Colonic mucosa (tissue), 4 donors: ENCODE measurements at regions not wholly inside any gene's neighbourhood (a gene's known extent, or its start where the extent isn't known, plus 50 kb on each side); places are given as distances from the start of the nearest gene placed in this dataset.
"Not testable (repeated sequence)": the region's sequence is repeated elsewhere in the genome, so short reads cannot be mapped to it uniquely, and the experiment has no call there.

Source experiments
- DNase-seq: peaks from one replicate; pipeline ENCODE4 v3.0.0-alpha.2; 2020
- H3K27ac ChIP-seq: fragments of 200-600 bp; one replicate; pipeline ENCODE4 v1.8.0; 2021
- H3K27me3 ChIP-seq: fragments of 200-600 bp; one replicate; pipeline ENCODE4 v1.8.0; 2021
- H3K36me3 ChIP-seq: fragments of 200-600 bp; one replicate; pipeline ENCODE4 v1.8.0; 2021
- H3K4me1 ChIP-seq: fragments of 200-600 bp; one replicate; pipeline ENCODE4 v1.8.0; 2021; ENCODE audit warnings: mild to moderate bottlenecking
- H3K4me3 ChIP-seq: fragments of 200-600 bp; one replicate; pipeline ENCODE4 v1.8.0; 2021
- H3K9ac ChIP-seq, 2 donors: one replicate each; pipeline ENCODE4 v1.7.0; 2013; ENCODE audit warnings: control low read depth in 2 of 2, low read depth in 2 of 2, low read length in 2 of 2
- H3K9me3 ChIP-seq: fragments of 200-600 bp; one replicate; pipeline ENCODE4 v1.8.0; 2021
- intact Hi-C: fragments of 100-400 bp; cut with DNase I; formaldehyde crosslinking; loops from one replicate; pipeline ENCODE4 v1.14.1; 2022
- TF ChIP-seq, protein P1 (sequence below): fragments of 200-600 bp; IDR thresholded peaks from one replicate; pipeline ENCODE4 v1.8.0; 2022; ENCODE audit warnings: antibody characterized with exemption, mild to moderate bottlenecking
- donor health status: healthy.
- donor health status: DM: no; HTN: no; CAD: no.
- donor health status: DM: no; HTN: no; CAD: no.

DNA sequence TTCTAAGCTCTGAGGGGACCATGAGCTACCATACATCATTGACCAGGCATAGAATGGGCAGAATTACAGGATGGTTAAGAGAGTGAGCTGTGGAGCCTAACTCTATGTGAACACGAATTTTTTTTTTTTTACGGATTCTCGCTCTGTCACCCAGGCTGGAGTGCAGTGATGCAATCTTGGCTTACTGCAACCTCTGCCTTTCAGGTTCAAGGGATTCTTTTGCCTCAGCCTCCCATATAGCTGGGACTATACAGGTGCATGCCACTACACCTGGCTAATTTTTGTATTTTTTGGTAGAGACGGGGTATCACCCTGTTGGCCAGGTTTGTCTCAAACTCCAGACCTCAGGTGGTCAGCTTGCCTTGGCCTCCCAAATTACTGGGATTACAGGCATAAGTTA is 72.8 kb upstream of the PCAT7 start:
- Histone ChIP-seq H3K9ac (no peak overlapping the region), H3K4me3 (no peak overlapping the region), H3K27me3 (no peaks in the 10 kb centered on the region), H3K4me1 (no peaks in the 10 kb centered on the region), H3K27ac (no peak overlapping the region), H3K36me3 (no peaks in the 10 kb centered on the region), H3K9me3 (no peaks in the 10 kb centered on the region)
- no peak for DNase-seq
- TF ChIP-seq, protein P1, sequence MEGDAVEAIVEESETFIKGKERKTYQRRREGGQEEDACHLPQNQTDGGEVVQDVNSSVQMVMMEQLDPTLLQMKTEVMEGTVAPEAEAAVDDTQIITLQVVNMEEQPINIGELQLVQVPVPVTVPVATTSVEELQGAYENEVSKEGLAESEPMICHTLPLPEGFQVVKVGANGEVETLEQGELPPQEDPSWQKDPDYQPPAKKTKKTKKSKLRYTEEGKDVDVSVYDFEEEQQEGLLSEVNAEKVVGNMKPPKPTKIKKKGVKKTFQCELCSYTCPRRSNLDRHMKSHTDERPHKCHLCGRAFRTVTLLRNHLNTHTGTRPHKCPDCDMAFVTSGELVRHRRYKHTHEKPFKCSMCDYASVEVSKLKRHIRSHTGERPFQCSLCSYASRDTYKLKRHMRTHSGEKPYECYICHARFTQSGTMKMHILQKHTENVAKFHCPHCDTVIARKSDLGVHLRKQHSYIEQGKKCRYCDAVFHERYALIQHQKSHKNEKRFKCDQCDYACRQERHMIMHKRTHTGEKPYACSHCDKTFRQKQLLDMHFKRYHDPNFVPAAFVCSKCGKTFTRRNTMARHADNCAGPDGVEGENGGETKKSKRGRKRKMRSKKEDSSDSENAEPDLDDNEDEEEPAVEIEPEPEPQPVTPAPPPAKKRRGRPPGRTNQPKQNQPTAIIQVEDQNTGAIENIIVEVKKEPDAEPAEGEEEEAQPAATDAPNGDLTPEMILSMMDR: no peak
- intact Hi-C loops: no loop called here

- DNase-seq: no peak
- no peaks in the 10 kb centered on the region for H3K9me3 ChIP-seq
- no peak overlapping the region for H3K4me3 ChIP-seq
- TF ChIP-seq, protein P1: no peak
- H3K9ac ChIP-seq: no peak overlapping the region
- H3K4me1 ChIP-seq: no peaks in the 10 kb centered on the region
- intact Hi-C loops: no loop called here
- H3K36me3 ChIP-seq: no peaks in the 10 kb centered on the region
- H3K27me3 ChIP-seq: no peaks in the 10 kb centered on the region
- H3K27ac ChIP-seq: no peak overlapping the region
These were observed 64.4 kb upstream of the PCAT7 start for GRCh38 chr9:94490465-94490864.

DNA sequence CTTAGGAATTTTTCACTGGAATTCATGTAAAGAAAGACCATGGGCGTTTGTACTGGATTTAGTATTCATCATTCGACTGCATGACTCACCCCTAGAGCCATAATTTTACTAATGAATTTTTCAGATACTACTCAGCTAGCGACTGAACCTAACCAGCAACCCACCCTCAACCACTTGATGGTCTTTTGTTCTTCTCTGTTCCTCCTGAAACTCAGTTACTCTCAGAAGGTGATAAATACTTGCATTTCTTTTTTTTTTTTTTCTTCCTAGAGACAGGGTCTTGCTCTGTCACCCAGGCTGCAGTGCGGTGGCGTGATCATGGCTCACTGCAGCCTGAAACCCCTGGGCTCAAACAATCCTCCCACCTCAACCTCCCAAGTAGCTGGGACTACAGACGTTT is 62.8 kb upstream of the PCAT7 start:
- H3K4me1 ChIP-seq, intact Hi-C loops, H3K4me3 ChIP-seq, H3K27me3 ChIP-seq, H3K27ac ChIP-seq, H3K36me3 ChIP-seq, H3K9me3 ChIP-seq, DNase-seq, H3K9ac ChIP-seq: not testable (repeated sequence)

DNA sequence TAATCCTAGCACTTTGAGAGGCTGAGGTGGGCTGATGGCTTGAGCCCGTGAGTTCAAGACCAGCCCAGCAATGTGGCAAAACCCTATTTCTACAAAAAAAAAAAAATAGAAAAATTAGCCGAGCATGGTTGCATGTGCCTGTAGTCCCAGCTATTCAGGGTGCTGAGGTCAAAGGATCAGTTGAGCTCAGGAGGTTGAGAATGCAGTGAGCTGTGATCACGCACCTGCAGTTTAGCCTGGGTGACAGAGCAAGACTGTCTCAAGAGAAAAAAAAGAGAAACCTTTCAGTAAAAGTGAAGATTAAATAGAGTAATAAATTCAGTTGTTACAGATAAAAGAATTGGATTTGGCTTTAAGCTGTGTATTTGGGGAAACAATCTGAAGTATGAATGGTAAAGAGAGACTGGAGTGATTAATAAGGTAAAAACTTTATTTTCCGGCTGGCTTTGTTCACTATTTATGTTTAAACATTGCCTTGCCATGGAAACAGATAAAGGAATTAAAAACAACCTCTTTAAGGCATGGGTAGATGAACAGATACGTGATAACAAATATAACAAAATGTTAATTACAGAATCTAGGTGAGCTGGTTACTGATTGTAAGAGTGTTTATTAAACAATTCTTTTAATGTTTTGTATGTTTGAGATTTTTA is 56.0 kb upstream of the PCAT7 start:
- TF ChIP-seq, protein P1: no peak
- intact Hi-C loops: no loop called here
- no peak for DNase-seq

DNA sequence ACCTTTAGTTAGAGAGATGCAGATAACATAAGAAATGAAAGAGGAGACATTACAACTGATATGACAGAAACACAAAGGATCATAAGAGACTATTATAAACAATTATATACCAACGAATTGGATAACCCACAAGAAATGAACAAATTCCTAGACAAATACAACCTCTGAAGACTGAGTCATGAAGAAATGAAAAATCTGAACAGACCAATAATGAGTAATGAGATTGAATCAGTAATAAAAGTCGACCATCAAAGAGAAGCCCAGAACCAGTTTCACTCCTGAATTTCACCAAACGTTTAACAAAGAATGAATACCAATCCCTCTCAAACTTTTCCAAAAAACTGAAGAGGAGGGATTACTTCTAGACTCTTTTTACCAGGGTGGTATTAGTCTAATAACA is 50.5 kb upstream of the PCAT7 start:
- TF ChIP-seq, protein P1: no peak
- H3K4me3 ChIP-seq: no peak overlapping the region
- H3K9me3 ChIP-seq: no peaks in the 10 kb centered on the region
- H3K36me3 ChIP-seq: no peaks in the 10 kb centered on the region
- no peaks in the 10 kb centered on the region for H3K27me3 ChIP-seq
- H3K27ac ChIP-seq: no peak overlapping the region
- H3K9ac ChIP-seq: no peak overlapping the region
- intact Hi-C loops: no loop called here
- no peaks in the 10 kb centered on the region for H3K4me1 ChIP-seq
- DNase-seq: no peak

More for the DNA sequence above, 56.0 kb upstream of the PCAT7 start:
- Histone ChIP-seq H3K36me3 (no peaks in the 10 kb centered on the region), H3K9me3 (no peaks in the 10 kb centered on the region), H3K27ac (no peak overlapping the region), H3K27me3 (no peaks in the 10 kb centered on the region), H3K4me3 (no peak overlapping the region), H3K4me1 (no peaks in the 10 kb centered on the region), H3K9ac (no peak overlapping the region)
